NCI-H1694 (cell line): ENCODE measurements at regions not wholly inside any gene's neighbourhood (a gene's known extent, or its start where the extent isn't known, plus 50 kb on each side); places are given as distances from the start of the nearest gene placed in this dataset.
"Not testable (repeated sequence)": the region's sequence is repeated elsewhere in the genome, so short reads cannot be mapped to it uniquely, and the experiment has no call there.

Source experiments
- DNase-seq: peaks from one replicate; lab custom pipeline; 2025; lab: John Stamatoyannopoulos, UW

GRCh38 chr13:90453342-90453741, 894.1 kb upstream of the MIR17HG start:
- DNase-seq: no peak

- DNase-seq: no peak
Observed at GRCh38 chr13:90454002-90454636, 893.4 kb upstream of the MIR17HG start.

- no peak for DNase-seq
Observed at GRCh38 chr13:90455067-90455466, 892.4 kb upstream of the MIR17HG start.

GRCh38 chr13:90455823-90456222, 891.7 kb upstream of the MIR17HG start:
- DNase-seq: no peak

GRCh38 chr13:90461398-90461797, 886.1 kb upstream of the MIR17HG start:
- DNase-seq: no peak

- no peak for DNase-seq
Observed at GRCh38 chr13:90477216-90477615, 870.3 kb upstream of the MIR17HG start.

- DNase-seq: no peak
Observed at GRCh38 chr13:90483906-90484305, 863.6 kb upstream of the MIR17HG start.

- no peak for DNase-seq
Observed at GRCh38 chr13:90485436-90485835, 862.1 kb upstream of the MIR17HG start.

GRCh38 chr13:90492872-90493271, 854.6 kb upstream of the MIR17HG start:
- DNase-seq: no peak

GRCh38 chr13:90493667-90494066, 853.8 kb upstream of the MIR17HG start:
- no peak for DNase-seq

GRCh38 chr13:90494849-90495248, 852.6 kb upstream of the MIR17HG start:
- not testable (repeated sequence) for DNase-seq

- no peak for DNase-seq
Observed at GRCh38 chr13:90498096-90498495, 849.4 kb upstream of the MIR17HG start.

GRCh38 chr13:90498816-90499215, 848.7 kb upstream of the MIR17HG start:
- DNase-seq: no peak

- DNase-seq: no peak
Observed at GRCh38 chr13:90500569-90500968, 846.9 kb upstream of the MIR17HG start.

- no peak for DNase-seq
Observed at GRCh38 chr13:90502153-90502552, 845.3 kb upstream of the MIR17HG start.

GRCh38 chr13:90502762-90503161, 844.7 kb upstream of the MIR17HG start:
- DNase-seq: no peak

- DNase-seq: no peak
Observed at GRCh38 chr13:90510319-90510718, 837.2 kb upstream of the MIR17HG start.

GRCh38 chr13:90511903-90512302, 835.6 kb upstream of the MIR17HG start:
- no peak for DNase-seq

- not testable (repeated sequence) for DNase-seq
Observed at GRCh38 chr13:90514712-90515111, 832.8 kb upstream of the MIR17HG start.

GRCh38 chr13:90518417-90518816, 829.1 kb upstream of the MIR17HG start:
- DNase-seq: no peak

GRCh38 chr13:90519157-90519556, 828.3 kb upstream of the MIR17HG start:
- DNase-seq: no peak

GRCh38 chr13:90526711-90527110, 820.8 kb upstream of the MIR17HG start:
- no peak for DNase-seq

- DNase-seq: no peak
Observed at GRCh38 chr13:90531744-90532143, 815.7 kb upstream of the MIR17HG start.

- DNase-seq: no peak
Observed at GRCh38 chr13:90532861-90533492, 814.5 kb upstream of the MIR17HG start.
